Sigmoid colon (tissue), 4 donors: ENCODE measurements at regions not wholly inside any gene's neighbourhood (a gene's known extent, or its start where the extent isn't known, plus 50 kb on each side); places are given as distances from the start of the nearest gene placed in this dataset.

Experiments
- POLR2AphosphoS5 ChIP-seq, 4 donors: sonication (generic); formaldehyde crosslinking; IDR thresholded peaks; one replicate each; pipeline ENCODE4 v1.6.1; 2017; ENCODE audit warnings: antibody characterized with exemption in 4 of 4
- TF ChIP-seq, protein P1 (sequence below), 4 experiments: fragments of 450-650 bp in 3 of 4; fragments of 200-600 bp in 1 of 4; IDR thresholded peaks; one replicate each; pipeline ENCODE4 v1.5.1; 2016 to 2019; ENCODE audit warnings: antibody characterized with exemption in 4 of 4, mild to moderate bottlenecking in 3 of 4, moderate library complexity in 2 of 4

DNA sequence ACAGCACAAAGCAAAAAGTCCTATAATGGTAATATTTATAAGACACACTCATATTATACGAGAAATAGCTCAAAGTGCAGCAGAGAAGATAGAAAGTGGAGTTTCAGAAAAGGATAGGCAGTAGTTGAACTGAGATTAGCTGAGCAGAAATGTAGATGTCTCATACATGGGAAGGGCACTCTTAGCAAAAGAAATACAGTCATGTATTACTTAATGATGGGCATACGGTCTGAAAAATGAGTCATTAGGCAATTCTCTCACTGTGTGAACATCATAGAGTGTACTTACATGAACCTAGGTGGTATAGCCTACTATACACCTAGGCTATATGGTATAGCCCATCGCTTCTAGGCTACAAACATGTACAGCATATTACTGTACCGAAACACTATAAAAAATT lies 671.3 kb downstream of the RPS29 start:
- TF ChIP-seq, protein P1, sequence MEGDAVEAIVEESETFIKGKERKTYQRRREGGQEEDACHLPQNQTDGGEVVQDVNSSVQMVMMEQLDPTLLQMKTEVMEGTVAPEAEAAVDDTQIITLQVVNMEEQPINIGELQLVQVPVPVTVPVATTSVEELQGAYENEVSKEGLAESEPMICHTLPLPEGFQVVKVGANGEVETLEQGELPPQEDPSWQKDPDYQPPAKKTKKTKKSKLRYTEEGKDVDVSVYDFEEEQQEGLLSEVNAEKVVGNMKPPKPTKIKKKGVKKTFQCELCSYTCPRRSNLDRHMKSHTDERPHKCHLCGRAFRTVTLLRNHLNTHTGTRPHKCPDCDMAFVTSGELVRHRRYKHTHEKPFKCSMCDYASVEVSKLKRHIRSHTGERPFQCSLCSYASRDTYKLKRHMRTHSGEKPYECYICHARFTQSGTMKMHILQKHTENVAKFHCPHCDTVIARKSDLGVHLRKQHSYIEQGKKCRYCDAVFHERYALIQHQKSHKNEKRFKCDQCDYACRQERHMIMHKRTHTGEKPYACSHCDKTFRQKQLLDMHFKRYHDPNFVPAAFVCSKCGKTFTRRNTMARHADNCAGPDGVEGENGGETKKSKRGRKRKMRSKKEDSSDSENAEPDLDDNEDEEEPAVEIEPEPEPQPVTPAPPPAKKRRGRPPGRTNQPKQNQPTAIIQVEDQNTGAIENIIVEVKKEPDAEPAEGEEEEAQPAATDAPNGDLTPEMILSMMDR (IDR thresholded peaks at IDR 0.05): no peak
- no peak for TF ChIP-seq POLR2AphosphoS5 (IDR thresholded peaks at IDR 0.05)
